ENCODE measurements at regions not wholly inside any gene's neighbourhood (a gene's known extent, or its start where the extent isn't known, plus 50 kb on each side); places are given as distances from the start of the nearest gene placed in this dataset.

GRCh38 chr12:47303995-47304560 is 224.3 kb upstream of the AMIGO2 start:
- DNase-seq: no peak

- peak; percentile 59 for DNase-seq
Measured at GRCh38 chr12:47303207-47303606, 223.4 kb upstream of the AMIGO2 start.

GRCh38 chr12:47302111-47302671 is 222.4 kb upstream of the AMIGO2 start:
- no peak for DNase-seq

- no peak for DNase-seq
Measured at GRCh38 chr12:47299586-47299985, 219.8 kb upstream of the AMIGO2 start.

GRCh38 chr12:47297993-47298392 is 218.2 kb upstream of the AMIGO2 start:
- DNase-seq: no peak

- DNase-seq: no peak
Measured at GRCh38 chr12:47296828-47297227, 217.1 kb upstream of the AMIGO2 start.

GRCh38 chr12:47293406-47293805 is 213.6 kb upstream of the AMIGO2 start:
- DNase-seq: no peak

- no peak for DNase-seq
Measured at GRCh38 chr12:47286676-47287075, 206.9 kb upstream of the AMIGO2 start.

All from fibroblast of skin of right biceps (primary cell).